ENCODE measurements at regions not wholly inside any gene's neighbourhood (a gene's known extent, or its start where the extent isn't known, plus 50 kb on each side); places are given as distances from the start of the nearest gene placed in this dataset.

- H3K36me3 ChIP-seq (ENCODE audit: control insufficient read depth, insufficient read depth, low read length) = no peaks in the 10 kb centered on the region
- H3K27me3 ChIP-seq (ENCODE audit: control insufficient read depth in 2 of 2, insufficient read depth in 2 of 2, low read length in 2 of 2) = no peaks in the 10 kb centered on the region; a peak in 1 of 5 replicates
- WGBS (ENCODE audit: insufficient coverage, low coverage, missing lambda C conversion rate) = 3% methylated on average over 7 of the region's 7 CpGs
- peak overlapping the region; percentile 41 for H2AFZ ChIP-seq (ENCODE audit: low read depth, low read length)
- POLR2A ChIA-PET = interaction anchor here (1.1 to 2.9 kb wide), 4 partner anchors 10 to 69 kb away, joined by 3 to 25 read pairs (median 5); no protein-coding TSS in a partner anchor
- peaks cover 6% of the 10 kb centered on the region for H3K9me3 ChIP-seq (replicated peaks; ENCODE audit: control insufficient read depth, insufficient read depth, low read depth, low read length)
- CTCF ChIA-PET (ENCODE audit: low intra/inter-chr PET ratio) = interaction anchor here (0.6 kb wide), 1 partner anchor 650 kb away, joined by 3 read pairs; no protein-coding TSS in a partner anchor
- H3K9me1 ChIP-seq (ENCODE audit: control insufficient read depth, insufficient read depth, low read length) = no peaks in the 10 kb centered on the region
- DNase-seq (ENCODE audit: extremely low read depth in 1 of 4, low spot score in 3 of 4) = peak; percentile 31 to 75 (median 46)
- ATAC-seq = peak; percentile 90
- no peak for FAIRE-seq
- H3K4me1 ChIP-seq (replicated peaks in 1 of 2; ENCODE audit: control insufficient read depth in 2 of 2, insufficient read depth in 2 of 2, low read length in 2 of 2) = peaks cover 0 to 33% of the 10 kb centered on the region in 2 experiments; a peak in 3 of 5 replicates
- intact Hi-C loops (cut with micrococcal nuclease) = loop anchor here (1.0 to 2.0 kb wide), 2 partner anchors 135 to 377 kb away; partner anchors contain the start of gene EDEM1
- no TSS peak for BruUV-seq (replicated peaks)
- H3K4me2 ChIP-seq (ENCODE audit: insufficient read depth, low read length) = no peak overlapping the region
- peak overlapping the region in 1 of 2 experiments; percentile 21; a peak in 1 of 4 replicates for H3K9ac ChIP-seq (ENCODE audit: insufficient read depth in 1 of 2, low read depth in 2 of 2, low read length in 2 of 2)
- peak overlapping the region; percentile 42 for H3K27ac ChIP-seq (ENCODE audit: extremely low read depth, low read depth, low read length)
- no peaks in the 10 kb centered on the region for H3K79me2 ChIP-seq (ENCODE audit: control insufficient read depth, insufficient read depth, low read length)
- in situ Hi-C loops (cut with MboI) = loop anchor here (5.0 kb wide), 1 partner anchor 136 kb away; no protein-coding TSS in a partner anchor
- no peaks in the 10 kb centered on the region for H4K20me1 ChIP-seq (replicated peaks; ENCODE audit: control insufficient read depth, insufficient read depth, low read length)
- H3K4me3 ChIP-seq = no peak overlapping the region
- TF ChIP-seq RBM22 (IDR thresholded peaks at IDR 0.05; ENCODE audit: low read depth, low read length, poor library complexity, severe bottlenecking) (no peak), NFRKB (IDR thresholded peaks at IDR 0.05; ENCODE audit: low read depth) (peak; percentile 77), SMARCB1 (IDR thresholded peaks at IDR 0.05; ENCODE audit: insufficient read length, low read depth) (no peak), NR4A1 (CRISPR knock-in tag; IDR thresholded peaks at IDR 0.05) (no peak), NR4A1 (tag; IDR thresholded peaks at IDR 0.05) (peak; percentile 94; the same call in 1 of the 2 replicates), RBM34 (IDR thresholded peaks at IDR 0.05; ENCODE audit: borderline replicate concordance, insufficient read depth, low read length) (no peak), ZNF639 (CRISPR knock-in tag; conservative IDR thresholded peaks at IDR 0.05 in 1 of 2, IDR thresholded peaks at IDR 0.05 in 1 of 2) (no peak), THRB (CRISPR knock-in tag; conservative IDR thresholded peaks at IDR 0.05) (no peak), GMEB1 (CRISPR knock-in tag; IDR thresholded peaks at IDR 0.05) (peak; percentile 24; the same call in 1 of the 2 replicates), SOX6 (IDR thresholded peaks at IDR 0.05) (peak; percentile 96), ATF7 (IDR thresholded peaks at IDR 0.05) (peak; percentile 95), ZNF507 (tag; conservative IDR thresholded peaks at IDR 0.05) (no peak), SREBF2 (CRISPR knock-in tag; IDR thresholded peaks at IDR 0.05) (no peak), ZNF551 (CRISPR knock-in tag; IDR thresholded peaks at IDR 0.05) (no peak), MTA3 (IDR thresholded peaks at IDR 0.05; ENCODE audit: borderline replicate concordance) (peak; percentile 61; the same call in 1 of the 2 replicates), KAT7 (CRISPR knock-in tag; IDR thresholded peaks at IDR 0.05; ENCODE audit: borderline replicate concordance) (no peak), CBX8 (IDR thresholded peaks at IDR 0.05; ENCODE audit: borderline replicate concordance, extremely low read depth, low read depth, low read length, poor library complexity, severe bottlenecking) (no peak)
Observed at GRCh38 chr3:5563537-5564277, 376.2 kb downstream of the EDEM1 start.
